GM13976 (cell line): ENCODE measurements at regions not wholly inside any gene's neighbourhood (a gene's known extent, or its start where the extent isn't known, plus 50 kb on each side); places are given as distances from the start of the nearest gene placed in this dataset.

ENCODE experiments used
- DNase-seq: peaks from one replicate; pipeline ENCODE4 v3.0.0; 2012; ENCODE audit warnings: low spot score
- CTCF ChIP-seq: IDR thresholded peaks from 2 replicates; pipeline ENCODE4 v1.5.1; 2012; ENCODE audit warnings: borderline replicate concordance, mild to moderate bottlenecking; ENCODE audit not compliant: insufficient read depth; ENCODE audit errors: extremely low read depth, missing control alignments, control extremely low read depth
- in situ Hi-C: fragments of 300-500 bp; cut with MboI; formaldehyde crosslinking; loops from one replicate; pipeline ENCODE4 v1.12.0; 2022; ENCODE audit warnings: low sequenced_read_pairs, mixed read lengths, inconsistent platforms; ENCODE audit not compliant: unreplicated experiment

- no peak for TF ChIP-seq CTCF
- in situ Hi-C loops, result no loop called here
- DNase-seq, result no peak
These were observed 161.0 kb downstream of the RNF152 start for GRCh38 chr18:61731693-61732376.

GRCh38 chr18:61731178-61731577 is 161.6 kb downstream of the RNF152 start:
- no peak for DNase-seq
- in situ Hi-C loops, result no loop called here
- TF ChIP-seq CTCF, result no peak

- no peak for TF ChIP-seq CTCF
- no peak for DNase-seq
- in situ Hi-C loops, result no loop called here
These were observed 163.5 kb downstream of the RNF152 start for GRCh38 chr18:61729322-61729721.

- in situ Hi-C loops, result no loop called here
- no peak for DNase-seq
- no peak for TF ChIP-seq CTCF
These were observed 165.3 kb downstream of the RNF152 start for GRCh38 chr18:61727241-61728193.

- in situ Hi-C loops, result no loop called here
- DNase-seq, result no peak
- no peak for TF ChIP-seq CTCF
These were observed 168.3 kb downstream of the RNF152 start for GRCh38 chr18:61724532-61724931.

GRCh38 chr18:61722247-61722646 is 170.6 kb downstream of the RNF152 start:
- no peak for DNase-seq
- no peak for TF ChIP-seq CTCF
- in situ Hi-C loops, result no loop called here
